Suppressor macrophage (primary cell): ENCODE measurements at regions not wholly inside any gene's neighbourhood (a gene's known extent, or its start where the extent isn't known, plus 50 kb on each side); places are given as distances from the start of the nearest gene placed in this dataset.

ENCODE experiments used
- DNase-seq, 4 experiments: peaks; one replicate each; pipeline ENCODE4 v3.0.0-alpha.2; 2020 to 2022

DNA sequence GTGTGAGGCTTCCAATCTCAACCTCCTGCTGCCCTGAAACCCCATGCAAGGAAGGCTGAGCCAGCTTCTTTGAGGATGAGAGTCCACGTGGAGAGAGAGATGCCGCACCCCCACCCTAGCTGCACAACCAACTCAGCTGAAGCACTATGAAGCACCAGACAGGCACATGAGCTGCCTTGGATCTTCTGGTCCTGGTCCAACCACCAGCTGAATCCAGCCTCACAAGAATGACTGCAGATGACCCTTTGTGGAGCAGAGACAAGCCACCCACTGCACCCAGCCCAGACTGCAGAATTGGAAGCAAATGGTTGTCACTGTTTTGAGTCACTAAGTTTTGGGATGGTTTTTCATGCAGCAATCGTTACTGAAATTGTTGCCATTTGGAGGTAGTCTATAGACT, 149.6 kb upstream of the SYT13 start:
- no peak for DNase-seq

DNA sequence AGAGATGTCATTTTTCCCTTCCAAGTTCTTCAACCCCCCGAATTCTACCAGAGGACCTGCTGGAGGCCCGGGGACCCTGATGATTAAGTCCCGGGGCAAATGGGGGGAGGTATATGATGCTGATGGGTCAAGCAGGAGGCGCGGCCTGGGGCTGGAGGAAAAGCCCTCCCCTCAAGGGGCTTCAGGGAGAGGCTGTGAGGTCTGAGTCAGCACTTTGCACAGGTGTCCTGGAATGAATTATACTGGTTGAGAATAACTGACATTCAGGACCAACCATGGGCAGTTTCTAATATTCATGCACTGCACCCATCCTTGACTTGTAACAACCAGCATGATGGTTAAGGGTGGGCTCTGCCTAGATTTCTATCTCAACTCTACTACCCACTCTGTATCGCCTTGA, 146.8 kb upstream of the SYT13 start:
- no peak for DNase-seq

DNA sequence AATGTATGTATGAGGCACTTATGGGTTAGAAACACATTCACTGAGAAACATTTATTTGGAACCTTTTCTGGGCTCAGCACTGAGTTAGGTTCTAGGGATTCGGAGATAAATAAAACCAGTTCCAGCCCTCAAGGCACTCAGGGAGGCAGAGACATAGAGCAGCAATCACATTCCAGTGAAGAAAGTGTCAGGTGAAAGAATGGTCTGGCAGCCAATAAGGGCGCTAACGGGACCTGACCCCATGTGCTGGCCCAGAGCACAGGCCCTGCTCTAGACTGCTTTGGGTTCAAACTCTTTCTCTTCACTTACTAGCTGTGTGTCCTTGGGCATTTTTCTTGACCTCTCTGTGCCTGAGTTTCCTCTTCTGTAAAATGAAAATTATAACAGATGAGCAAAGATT, 146.0 kb upstream of the SYT13 start:
- no peak for DNase-seq

DNA sequence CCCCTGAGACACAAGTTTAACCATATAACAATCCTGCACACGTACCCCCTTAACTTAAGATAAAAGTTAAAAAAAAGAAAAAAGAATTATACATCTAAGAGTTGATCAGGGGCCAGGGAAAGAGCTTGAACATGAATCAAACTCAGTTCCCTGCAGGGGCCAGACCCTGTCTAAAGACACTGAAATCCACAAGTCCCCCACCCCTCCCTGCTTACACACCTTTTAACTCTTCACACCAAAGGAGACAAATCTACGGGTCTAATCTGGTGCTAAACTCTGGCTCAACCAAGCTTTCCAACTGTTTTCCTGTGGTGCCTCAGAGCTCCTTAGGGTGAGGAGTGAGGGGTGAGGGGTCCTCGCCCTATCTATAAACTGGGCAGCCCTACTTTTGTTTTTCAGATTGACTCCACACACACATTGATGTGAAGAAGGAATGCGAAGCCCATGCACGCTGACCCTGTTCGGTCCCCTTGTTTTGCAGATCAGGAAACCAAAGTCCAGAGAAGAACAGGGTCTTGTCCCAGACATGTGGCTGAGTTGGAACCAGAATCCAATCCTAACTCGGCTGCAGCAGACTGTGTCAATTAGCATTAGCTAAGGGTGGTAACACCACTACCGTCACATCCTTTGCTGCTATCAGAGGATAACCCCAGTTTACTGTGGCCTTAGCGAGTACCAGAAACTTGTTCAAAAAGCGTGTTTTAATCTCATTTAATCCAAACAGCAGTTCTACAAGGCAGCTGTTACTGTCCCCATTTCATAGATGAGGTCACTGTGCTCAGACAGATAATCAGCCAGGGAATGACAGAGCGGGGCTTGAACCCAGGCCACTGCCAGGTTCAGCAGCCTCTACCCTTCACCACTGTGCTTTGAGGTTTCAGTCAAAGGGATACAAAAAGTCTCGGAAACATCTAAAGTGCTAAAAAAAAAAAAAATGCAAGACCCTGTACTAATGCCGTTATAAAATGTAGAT, 145.2 kb upstream of the SYT13 start:
- no peak for DNase-seq

DNA sequence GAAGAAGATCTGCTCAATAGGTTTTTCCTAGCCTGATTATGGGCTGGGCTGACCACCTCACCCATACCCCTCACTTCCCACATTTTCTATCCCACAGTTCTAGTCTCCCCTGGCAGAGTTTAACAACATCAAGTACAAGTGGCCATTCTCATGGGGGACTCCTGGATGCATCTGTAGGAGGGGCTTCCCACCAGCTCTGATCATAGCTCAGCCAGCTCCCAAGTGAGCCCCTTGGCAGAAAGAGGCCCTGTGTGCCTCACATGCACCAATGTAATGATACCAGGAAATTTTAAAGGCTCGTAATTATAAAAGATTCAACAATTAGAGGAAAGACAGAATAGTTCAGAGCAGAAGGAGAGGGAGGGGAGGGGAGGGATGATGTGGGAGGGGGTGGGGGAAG, 144.2 kb upstream of the SYT13 start:
- no peak for DNase-seq

DNA sequence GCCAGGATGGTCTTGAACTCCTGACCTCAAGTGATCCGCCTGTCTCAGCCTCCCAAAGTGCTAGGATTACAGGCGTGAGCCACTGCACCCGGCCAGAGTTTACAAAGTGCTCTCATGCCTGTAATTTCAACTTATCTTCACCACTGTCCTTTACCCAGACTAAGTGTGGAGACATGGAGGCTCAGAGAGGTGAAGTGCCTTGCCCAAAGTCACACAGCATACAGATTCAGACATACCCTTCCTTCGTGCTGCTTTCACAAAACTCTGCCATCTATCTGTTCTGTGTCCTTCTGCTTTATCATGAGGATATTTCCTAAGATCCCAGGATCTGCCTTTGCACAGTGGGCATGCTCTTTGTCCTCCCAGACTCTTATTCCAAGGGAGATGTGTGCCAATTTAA, 143.6 kb upstream of the SYT13 start:
- no peak for DNase-seq

DNA sequence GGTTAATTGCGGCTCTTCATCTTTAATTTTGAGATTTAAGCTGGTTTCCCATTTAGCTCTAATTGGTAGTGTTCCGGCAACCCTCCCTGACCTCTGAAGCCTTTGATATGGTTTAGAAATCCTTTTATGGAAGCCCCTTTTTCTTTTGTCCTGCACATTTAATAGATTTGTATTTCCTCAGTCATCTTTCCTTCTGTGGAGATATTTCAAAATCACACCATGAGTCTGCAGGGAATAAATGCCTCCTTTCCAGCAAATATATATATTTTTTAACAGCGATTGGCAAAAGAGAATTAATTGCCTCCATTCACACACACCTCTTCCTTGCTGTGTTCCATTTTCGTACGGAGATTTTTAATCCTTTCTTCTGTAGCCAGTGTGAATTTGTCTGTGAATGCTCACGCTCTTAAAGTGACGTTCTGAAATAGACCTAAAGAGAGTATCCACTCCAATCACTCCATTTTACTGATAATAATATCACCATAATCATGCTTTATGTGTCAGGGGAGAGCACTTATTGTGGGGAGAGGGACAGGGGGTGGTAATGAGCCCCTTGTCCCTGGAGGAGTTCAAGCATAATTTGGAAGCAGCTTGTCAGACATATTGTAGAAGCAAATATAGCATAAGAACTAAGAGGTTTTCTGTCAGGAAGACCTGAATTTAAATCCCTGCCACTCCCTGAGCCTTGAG, 142.5 kb upstream of the SYT13 start:
- no peak for DNase-seq

DNA sequence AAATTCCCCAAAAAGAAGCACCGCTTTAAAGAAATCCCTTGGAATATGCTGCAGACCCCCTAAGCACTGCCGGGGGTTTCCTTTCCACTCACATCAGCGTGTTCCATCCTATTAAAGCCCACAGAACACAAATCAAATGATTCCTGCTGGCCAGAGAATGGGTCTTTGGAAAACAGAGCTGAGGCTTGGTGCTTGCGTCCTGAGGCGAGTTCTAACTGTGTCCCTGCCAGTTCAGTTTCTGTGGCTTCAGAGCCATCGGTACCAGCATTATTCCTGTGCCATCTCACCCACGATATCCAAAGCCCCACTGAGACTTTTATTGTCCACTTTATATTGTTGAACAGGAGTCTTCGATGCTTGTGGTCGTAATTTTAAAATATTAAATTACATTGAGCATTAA, 142.0 kb upstream of the SYT13 start:
- no peak for DNase-seq

DNA sequence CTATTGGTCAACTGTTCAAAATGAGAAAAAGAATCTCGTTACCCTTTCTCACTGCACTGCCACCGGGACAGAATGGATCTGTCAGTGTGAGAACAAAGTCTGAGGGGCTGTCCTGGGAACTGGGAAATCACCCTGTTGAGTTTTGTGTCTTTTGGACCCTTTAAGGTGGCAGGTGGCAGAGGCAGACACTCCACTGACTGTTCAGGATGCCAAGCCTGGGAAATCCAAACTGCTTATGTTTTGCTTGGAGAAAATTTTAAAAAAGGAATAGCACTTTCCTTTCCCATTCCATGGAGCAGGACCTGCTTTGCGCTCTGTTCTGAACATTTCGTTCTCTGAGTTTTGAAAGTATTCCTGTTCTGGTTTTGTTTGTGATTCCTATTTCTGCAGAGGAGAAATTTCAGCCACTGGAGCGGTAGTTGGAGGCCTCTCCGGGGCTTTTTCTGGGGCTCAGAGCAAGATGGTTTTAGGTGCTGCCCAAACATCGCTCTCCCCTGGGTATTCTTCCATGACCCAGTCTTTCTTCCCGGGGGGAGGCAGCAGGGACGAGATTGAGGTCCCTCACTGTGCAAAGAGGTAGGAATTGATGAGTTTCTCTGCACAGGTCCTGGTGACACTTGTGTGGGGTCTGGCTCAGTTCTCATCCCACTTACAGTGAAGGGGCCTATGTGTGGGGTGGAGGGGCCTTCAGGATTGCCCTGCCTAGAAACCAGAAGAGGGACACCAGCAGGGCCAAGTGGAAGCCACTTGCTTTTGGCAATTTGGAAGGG, 138.5 kb upstream of the SYT13 start:
- DNase-seq = no peak

DNA sequence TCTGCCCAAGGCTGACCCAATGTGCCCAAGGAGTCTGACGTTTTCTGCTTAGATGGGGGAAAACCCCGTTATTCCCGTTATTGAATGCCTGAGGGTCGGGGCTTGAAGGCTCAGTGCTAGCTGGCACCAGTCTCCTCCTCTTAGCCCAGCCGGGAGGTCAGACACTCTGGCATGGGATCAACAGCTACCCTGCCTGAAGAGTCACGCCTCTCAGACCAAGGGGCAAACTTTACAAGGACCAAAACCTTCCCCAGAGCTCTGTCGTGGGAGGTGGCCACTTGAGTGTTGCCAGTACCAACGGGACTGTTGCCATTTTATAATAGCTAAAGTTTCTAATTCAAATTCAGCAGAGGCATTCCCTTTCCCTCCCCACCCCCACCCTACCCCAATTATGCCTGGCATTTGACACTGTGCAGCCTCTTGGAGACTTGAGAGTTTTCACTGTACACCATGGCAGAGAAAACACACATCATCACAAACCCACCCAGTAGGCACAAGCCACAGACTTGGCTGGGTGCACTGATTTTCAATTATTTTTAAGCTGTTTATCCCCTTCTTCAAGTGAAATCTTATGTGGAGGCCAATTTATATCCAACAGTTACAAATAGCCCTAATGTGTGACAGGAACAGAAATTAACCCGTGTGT, 137.5 kb upstream of the SYT13 start:
- no peak for DNase-seq

DNA sequence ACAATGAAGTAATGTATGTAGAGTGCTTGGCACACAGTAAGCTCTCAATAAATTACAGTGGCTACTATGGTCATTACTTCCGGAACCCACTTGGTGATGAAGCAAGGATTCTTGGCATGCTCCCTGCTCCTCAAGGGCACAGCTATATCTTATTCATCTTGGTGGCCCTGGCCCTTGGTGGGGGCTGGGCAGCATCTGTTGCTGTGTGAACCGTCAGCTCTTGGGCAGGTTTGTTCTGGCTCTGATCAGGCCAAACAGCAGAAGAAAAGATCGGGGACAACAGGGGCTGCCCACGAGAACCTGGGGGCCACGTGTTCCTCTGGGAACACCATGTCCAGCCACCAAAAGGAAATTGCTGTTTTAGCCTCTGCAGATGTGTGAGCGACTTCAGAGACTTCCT, 136.9 kb upstream of the SYT13 start:
- DNase-seq = no peak

DNA sequence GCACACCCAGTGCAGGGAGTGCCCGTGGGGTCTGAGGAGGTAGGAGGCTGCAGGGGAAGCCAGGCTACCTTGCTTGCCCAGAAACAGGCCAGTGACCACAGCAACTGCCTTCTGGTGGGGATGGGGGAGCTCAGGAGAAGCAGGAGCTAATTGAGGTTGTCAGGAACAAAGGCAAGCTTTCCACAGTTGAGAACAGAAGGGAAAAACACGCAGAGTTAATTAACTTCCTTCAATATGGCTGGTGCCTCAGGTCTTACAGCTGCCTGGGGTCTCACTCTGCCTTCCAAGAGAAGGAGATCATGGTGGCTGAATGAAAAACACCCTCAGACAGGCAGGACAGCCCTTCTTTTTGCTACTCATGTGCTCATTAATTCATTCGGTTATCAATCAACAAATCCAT, 127.9 kb upstream of the SYT13 start:
- no peak for DNase-seq

DNA sequence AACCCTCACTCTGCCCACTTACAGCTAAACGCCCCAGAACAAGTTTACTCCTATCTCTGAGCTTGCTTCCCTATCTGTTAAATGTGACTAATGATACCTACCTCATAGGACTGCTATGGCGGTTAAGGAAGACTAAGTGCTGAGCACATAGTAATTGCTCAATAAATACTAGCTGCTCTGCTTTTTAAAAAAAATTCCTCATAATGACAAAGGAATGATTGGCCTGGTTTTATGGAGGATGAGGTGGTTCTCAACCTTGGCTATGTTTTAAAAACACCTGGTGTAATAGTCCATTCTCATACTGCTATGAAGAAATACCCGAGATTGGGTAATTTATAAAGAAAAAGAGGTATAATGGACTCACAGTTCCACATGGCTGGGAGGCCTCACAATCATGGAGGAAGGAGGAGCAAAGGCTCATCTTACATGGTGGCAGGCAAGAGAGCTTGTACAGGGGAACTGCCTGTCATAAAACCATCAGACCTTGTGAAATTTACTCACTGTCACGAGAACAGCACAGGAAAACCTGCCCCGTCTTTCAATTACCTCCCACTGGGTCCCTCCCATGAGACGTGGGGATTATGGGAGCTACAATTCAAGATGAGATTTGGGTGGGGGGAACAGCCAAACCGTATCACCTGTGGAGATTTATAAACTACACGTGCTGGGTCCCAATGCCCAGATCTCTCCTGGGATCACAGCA, 127.2 kb upstream of the SYT13 start:
- DNase-seq = no peak

DNA sequence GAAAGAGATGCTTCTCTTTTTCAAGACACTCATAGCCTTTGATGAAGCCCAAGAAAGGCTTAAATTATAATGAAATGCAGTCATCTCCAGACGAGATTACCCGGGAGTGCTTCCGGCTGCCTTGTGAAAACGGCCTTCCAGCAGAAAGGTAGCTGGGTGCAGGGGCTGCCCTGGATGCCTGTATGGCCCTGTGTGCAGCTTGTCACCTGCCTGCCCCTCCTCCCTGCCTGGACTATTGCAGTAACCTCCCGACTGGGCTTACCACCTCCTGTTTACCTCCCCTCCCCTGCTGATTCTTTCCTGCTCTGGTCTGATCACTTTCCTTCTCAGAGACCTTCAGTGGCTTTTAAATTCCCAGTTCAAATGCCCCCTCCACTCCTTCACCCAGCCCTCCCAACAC, 126.4 kb upstream of the SYT13 start:
- no peak for DNase-seq

DNA sequence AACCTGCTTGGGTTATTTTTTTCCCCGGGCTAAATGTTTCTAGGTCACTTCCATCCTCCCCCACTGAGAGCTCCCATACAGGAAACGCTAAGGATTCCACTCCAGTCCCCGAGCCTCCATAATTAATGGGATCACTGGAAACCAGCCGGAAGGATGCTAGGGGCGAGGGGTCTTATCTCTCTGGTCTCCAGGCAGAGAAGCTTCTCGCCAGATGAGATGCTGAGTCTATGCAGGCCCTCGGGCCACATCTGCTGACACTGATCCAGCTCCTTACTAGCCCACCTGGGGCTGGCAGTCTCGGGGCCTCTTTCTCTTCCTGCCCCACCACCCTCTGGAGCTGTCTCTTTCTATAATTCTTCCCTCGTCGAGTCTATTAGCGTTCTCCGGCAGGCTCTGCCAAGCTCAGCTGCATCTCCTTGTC, 125.9 kb upstream of the SYT13 start:
- no peak for DNase-seq

DNA sequence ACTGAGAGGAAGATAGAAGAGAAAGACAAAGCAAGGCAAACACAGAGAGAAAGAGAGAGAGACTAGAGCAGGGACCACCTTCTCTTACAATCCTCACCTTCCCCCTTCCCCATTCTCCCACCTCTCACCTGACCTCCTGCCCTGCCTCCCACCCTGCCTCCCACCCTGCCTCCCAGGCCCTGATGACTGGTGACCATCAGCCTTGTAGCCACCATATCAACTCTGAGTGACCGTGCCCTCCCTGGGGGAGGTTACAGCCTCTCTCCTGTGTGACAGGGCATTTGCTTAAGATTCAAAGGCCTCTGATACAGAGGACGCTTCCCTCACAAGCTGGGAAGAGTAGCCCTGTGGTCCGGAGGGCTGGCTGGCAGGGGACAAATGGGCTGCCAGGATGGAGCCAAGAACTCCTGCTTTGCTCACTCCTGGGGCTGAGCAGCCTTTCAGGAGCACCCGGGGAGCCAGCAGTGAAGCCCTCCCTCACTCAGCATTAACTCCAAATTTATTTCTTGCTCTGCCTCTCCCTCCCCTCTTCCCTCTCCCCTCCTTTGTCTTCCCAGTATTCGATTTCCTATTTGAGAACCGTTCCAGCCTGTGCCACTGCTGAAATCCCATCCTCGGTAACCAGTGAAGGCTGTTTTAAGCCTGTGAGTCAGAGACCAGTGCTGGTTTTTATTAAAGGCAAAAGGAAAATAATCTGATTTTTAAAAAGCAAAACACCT, 125.2 kb upstream of the SYT13 start:
- DNase-seq = no peak

DNA sequence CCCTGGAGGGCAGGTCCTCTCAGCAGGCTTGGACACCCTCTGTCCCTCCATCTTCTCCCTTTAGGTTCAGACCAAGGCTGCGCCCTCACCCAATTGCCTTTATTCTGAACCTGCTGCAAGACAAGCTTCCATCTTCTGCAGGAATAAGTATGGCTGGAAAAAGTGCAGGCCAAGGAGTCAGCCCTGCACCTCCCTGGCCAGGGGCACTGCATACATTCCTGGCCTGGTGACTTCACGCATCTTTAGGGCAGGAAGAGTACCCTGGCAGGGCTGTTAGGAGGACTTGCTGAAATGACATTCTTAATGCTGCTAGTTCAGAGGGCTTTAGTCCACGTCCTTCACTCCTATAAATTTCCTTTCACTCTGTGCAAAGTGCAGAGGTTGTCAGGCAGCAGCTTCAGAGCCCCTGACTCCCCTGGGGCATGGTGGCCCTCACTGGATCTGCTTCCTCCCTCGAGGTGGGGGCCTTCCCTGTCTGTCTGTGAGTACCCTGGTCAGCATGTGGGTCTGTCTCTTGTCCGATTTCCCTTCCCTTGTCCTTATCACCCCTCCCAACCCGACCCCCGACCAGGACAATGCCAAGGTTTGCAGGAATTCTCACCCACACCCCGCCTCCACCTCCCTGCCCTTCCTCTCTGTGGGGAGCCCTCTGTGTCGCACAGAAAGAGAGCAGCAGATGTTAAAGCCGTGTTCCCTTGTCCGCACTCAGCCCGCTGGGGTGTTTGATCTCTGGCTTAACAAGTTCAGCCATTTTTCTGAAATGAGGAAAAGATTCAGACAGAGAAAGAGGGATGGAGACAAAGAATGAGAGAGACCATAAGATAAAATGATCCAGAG, 124.5 kb upstream of the SYT13 start:
- no peak for DNase-seq

DNA sequence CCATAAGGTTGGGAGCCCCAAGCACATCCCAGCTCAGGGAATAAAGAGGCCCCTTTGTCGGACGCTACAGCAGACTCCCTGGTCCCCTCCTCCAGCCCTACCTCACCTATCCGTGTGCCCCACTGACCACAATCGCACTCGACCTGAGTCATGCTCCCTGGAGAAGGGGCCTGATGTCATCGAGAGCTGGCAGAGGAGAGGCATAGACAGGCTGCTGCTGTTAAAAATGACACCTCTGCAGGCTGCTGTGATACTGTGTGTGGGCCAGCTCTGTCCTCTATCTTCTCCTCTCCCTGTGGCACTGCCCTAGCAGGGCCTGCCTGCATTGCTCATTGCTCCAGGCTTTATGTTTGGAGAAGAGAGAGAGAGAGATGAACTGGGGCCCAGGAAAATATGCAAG, 123.4 kb upstream of the SYT13 start:
- DNase-seq = no peak

DNA sequence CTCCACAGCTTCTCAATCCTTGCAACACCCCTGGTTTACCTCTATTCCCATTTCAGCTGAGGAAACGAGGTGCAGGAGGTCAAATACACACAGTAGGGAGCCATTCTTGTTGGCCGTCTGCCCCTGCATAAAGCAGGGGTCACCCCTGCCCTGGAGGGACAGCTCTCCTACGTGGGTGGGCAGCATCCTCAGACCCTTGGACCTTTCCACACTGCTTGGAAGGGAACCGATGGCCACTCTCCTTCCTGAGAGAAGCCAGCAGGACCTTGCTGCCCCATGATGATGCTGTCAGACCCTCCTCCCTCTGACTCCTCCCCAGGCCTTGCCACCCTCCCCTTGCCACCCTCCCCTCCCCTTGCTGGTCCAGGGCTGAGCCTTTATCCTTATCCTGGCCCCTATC, 121.1 kb upstream of the SYT13 start:
- no peak for DNase-seq

DNA sequence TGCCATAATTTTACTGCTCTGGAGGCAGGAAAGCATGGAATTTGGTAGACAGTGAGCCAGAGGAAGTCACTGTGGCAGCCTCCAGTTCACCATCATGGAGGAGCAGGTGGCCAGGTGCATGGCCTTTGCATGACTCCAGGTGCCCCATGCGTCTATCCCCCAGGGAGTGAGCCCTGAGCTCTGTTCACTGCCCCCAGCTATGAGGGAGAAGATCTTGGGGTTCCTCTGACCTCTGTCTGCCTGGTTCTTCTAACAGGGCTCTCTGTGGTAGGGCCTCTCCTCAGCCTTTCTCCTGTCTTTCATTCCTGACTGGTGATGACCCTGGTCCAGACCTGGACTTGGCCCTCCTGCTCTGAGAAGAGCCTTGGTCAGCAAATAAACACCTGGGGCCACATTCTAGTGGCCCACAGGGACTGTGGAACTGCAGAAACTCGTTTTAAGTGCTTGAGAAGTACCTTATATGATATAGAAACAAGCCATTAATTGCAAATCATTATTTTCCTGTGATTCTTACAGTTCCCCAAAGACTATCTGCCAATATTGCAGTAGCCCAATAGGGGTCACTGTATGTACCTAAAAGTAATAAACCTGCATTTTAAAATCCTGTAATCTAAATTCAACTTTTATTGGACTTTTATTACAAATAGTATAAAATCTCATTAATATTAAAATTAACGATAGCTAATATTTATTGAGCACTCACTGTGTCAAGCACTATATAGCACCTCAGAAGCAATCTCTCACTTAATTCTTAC, 120.0 kb upstream of the SYT13 start:
- DNase-seq = peak; percentile 10 to 47 (median 23)
